ENCODE measurements at regions not wholly inside any gene's neighbourhood (a gene's known extent, or its start where the extent isn't known, plus 50 kb on each side); places are given as distances from the start of the nearest gene placed in this dataset.

- in situ Hi-C loops (cut with MboI; ENCODE audit: low pct_ligation_motif_present in 1 of 4, low pct_unique_long_range_greater_than_20kb in 1 of 4, low sequenced_read_pairs in 3 of 4): no loop called here
- 82 to 86% methylated on average over 5 of the region's 5 CpGs for WGBS, 2 donors (ENCODE audit: low coverage in 1 of 2)
These were observed 539.2 kb upstream of the OLFM3 start for GRCh38 chr1:102535829-102536505.

GRCh38 chr1:102531036-102531435 is 534.3 kb upstream of the OLFM3 start:
- in situ Hi-C loops (cut with MboI; ENCODE audit: low pct_ligation_motif_present in 1 of 4, low pct_unique_long_range_greater_than_20kb in 1 of 4, low sequenced_read_pairs in 3 of 4): no loop called here

More at GRCh38 chr1:102535829-102536505, 539.2 kb upstream of the OLFM3 start:
- Histone ChIP-seq H3K4me1 (no peaks in the 10 kb centered on the region), H3K4me3 (no peak overlapping the region), H3K27ac (no peak overlapping the region), H3K9me3 (no peaks in the 10 kb centered on the region), H3K27me3 (no peaks in the 10 kb centered on the region), H3K36me3 (no peaks in the 10 kb centered on the region)
- DNase-seq: no peak
- intact Hi-C loops (cut with DNase I; ENCODE audit: low total_unique reads): loop anchor here (10.0 kb wide), 1 partner anchor 1681 kb away; no protein-coding TSS in a partner anchor
- TF ChIP-seq EP300 (IDR thresholded peaks at IDR 0.05; ENCODE audit: low read depth) (no peak), POLR2AphosphoS5 (IDR thresholded peaks at IDR 0.05) (no peak), POLR2A (IDR thresholded peaks at IDR 0.05) (no peak), CTCF (IDR thresholded peaks at IDR 0.05) (no peak)

GRCh38 chr1:102529446-102529845 is 532.7 kb upstream of the OLFM3 start:
- Histone ChIP-seq H3K9me3 (no peaks in the 10 kb centered on the region), H3K4me1 (no peaks in the 10 kb centered on the region), H3K27ac (no peak overlapping the region), H3K4me3 (no peak overlapping the region), H3K27me3 (no peaks in the 10 kb centered on the region), H3K36me3 (no peaks in the 10 kb centered on the region)
- TF ChIP-seq CTCF (IDR thresholded peaks at IDR 0.05) (no peak), POLR2AphosphoS5 (IDR thresholded peaks at IDR 0.05) (no peak), EP300 (IDR thresholded peaks at IDR 0.05; ENCODE audit: low read depth) (no peak), POLR2A (IDR thresholded peaks at IDR 0.05) (no peak)
- 65 to 80% methylated on average over 1 of the region's 1 CpG for WGBS, 2 donors (ENCODE audit: low coverage in 1 of 2)
- in situ Hi-C loops (cut with MboI; ENCODE audit: low pct_ligation_motif_present in 1 of 4, low pct_unique_long_range_greater_than_20kb in 1 of 4, low sequenced_read_pairs in 3 of 4) (no loop called here), intact Hi-C loops (cut with DNase I; ENCODE audit: low total_unique reads) (no loop called here)
- DNase-seq: no peak

More at GRCh38 chr1:102531036-102531435, 534.3 kb upstream of the OLFM3 start:
- H3K27ac ChIP-seq: no peak overlapping the region
- no peaks in the 10 kb centered on the region for H3K4me1 ChIP-seq
- H3K36me3 ChIP-seq: no peaks in the 10 kb centered on the region
- no peaks in the 10 kb centered on the region for H3K27me3 ChIP-seq
- no peak for DNase-seq
- TF ChIP-seq POLR2A (IDR thresholded peaks at IDR 0.05) (no peak), EP300 (IDR thresholded peaks at IDR 0.05; ENCODE audit: low read depth) (no peak), POLR2AphosphoS5 (IDR thresholded peaks at IDR 0.05) (no peak), CTCF (IDR thresholded peaks at IDR 0.05) (no peak)
- intact Hi-C loops (cut with DNase I; ENCODE audit: low total_unique reads): loop anchor here (10.0 kb wide), 1 partner anchor 1676 kb away; no protein-coding TSS in a partner anchor
- H3K4me3 ChIP-seq: no peak overlapping the region
- 68 to 74% methylated on average over 3 to 4 of the region's 4 CpGs for WGBS, 2 donors (ENCODE audit: low coverage in 1 of 2)
- H3K9me3 ChIP-seq: no peaks in the 10 kb centered on the region

- Histone ChIP-seq H3K27me3 (no peaks in the 10 kb centered on the region), H3K4me3 (no peak overlapping the region), H3K4me1 (no peaks in the 10 kb centered on the region), H3K27ac (no peak overlapping the region), H3K9me3 (no peaks in the 10 kb centered on the region), H3K36me3 (no peaks in the 10 kb centered on the region)
- no peak for TF ChIP-seq EP300 (IDR thresholded peaks at IDR 0.05; ENCODE audit: low read depth)
- no peak for TF ChIP-seq POLR2A (IDR thresholded peaks at IDR 0.05)
- TF ChIP-seq POLR2AphosphoS5 (IDR thresholded peaks at IDR 0.05): no peak
- TF ChIP-seq CTCF (IDR thresholded peaks at IDR 0.05): no peak
- in situ Hi-C loops (cut with MboI; ENCODE audit: low pct_ligation_motif_present in 1 of 4, low pct_unique_long_range_greater_than_20kb in 1 of 4, low sequenced_read_pairs in 3 of 4) (no loop called here), intact Hi-C loops (cut with DNase I; ENCODE audit: low total_unique reads) (no loop called here)
- no peak for DNase-seq
- WGBS, 2 donors (ENCODE audit: low coverage in 1 of 2): 55 to 56% methylated on average over 3 of the region's 3 CpGs
These were observed 504.0 kb upstream of the OLFM3 start for GRCh38 chr1:102500758-102501157.
